ENCODE measurements at regions not wholly inside any gene's neighbourhood (a gene's known extent, or its start where the extent isn't known, plus 50 kb on each side); places are given as distances from the start of the nearest gene placed in this dataset.

GRCh38 chr21:20613654-20614053, 384.6 kb upstream of the NCAM2 start (continued):
- TF ChIP-seq ELK3 (CRISPR knock-in tag; IDR thresholded peaks at IDR 0.05) (no peak), HLTF (IDR thresholded peaks at IDR 0.05) (no peak), ZNF239 (CRISPR knock-in tag; IDR thresholded peaks at IDR 0.05) (no peak), C11orf30 (IDR thresholded peaks at IDR 0.05; ENCODE audit: low read depth) (no peak)

GRCh38 chr21:20617130-20617529, 381.1 kb upstream of the NCAM2 start:
- Histone ChIP-seq H3K4me3 (no peak overlapping the region), H4K20me1 (replicated peaks; ENCODE audit: control insufficient read depth, insufficient read depth, low read length) (no peaks in the 10 kb centered on the region), H3K9me1 (ENCODE audit: control insufficient read depth, insufficient read depth, low read length) (no peaks in the 10 kb centered on the region), H3K27ac (ENCODE audit: extremely low read depth, low read depth, low read length) (no peak overlapping the region), H2AFZ (ENCODE audit: low read depth, low read length) (0 out of 2 replicates have a peak overlapping the region, but pooled peaks have one; percentile 49), H3K9ac (ENCODE audit: insufficient read depth in 1 of 2, low read depth in 2 of 2, low read length in 2 of 2) (no peak overlapping the region), H3K27me3 (ENCODE audit: control insufficient read depth in 2 of 2, insufficient read depth in 2 of 2, low read length in 2 of 2) (no peaks in the 10 kb centered on the region), H3K4me1 (replicated peaks in 1 of 2; ENCODE audit: control insufficient read depth in 2 of 2, insufficient read depth in 2 of 2, low read length in 2 of 2) (no peaks in the 10 kb centered on the region), H3K36me3 (ENCODE audit: control insufficient read depth, insufficient read depth, low read length) (no peaks in the 10 kb centered on the region), H3K4me2 (ENCODE audit: insufficient read depth, low read length) (no peak overlapping the region), H3K79me2 (ENCODE audit: control insufficient read depth, insufficient read depth, low read length) (no peaks in the 10 kb centered on the region), H3K9me3 (replicated peaks; ENCODE audit: control insufficient read depth, insufficient read depth, low read depth, low read length) (no peaks in the 10 kb centered on the region)
- ChIA-PET CTCF (ENCODE audit: low intra/inter-chr PET ratio) (no interaction called here), POLR2A (no interaction called here)
- no TSS peak for BruUV-seq (replicated peaks)
- WGBS (ENCODE audit: insufficient coverage, low coverage, missing lambda C conversion rate): 6% methylated on average over 6 of the region's 6 CpGs
- intact Hi-C loops (cut with micrococcal nuclease): no loop called here
- FAIRE-seq (no peak), DNase-seq (ENCODE audit: extremely low read depth in 1 of 4, low spot score in 3 of 4) (no peak), ATAC-seq (no peak)
- in situ Hi-C loops (cut with MboI): no loop called here
- TF ChIP-seq ZSCAN29 (IDR thresholded peaks at IDR 0.05): no peak
- no peak for TF ChIP-seq SMARCB1 (IDR thresholded peaks at IDR 0.05; ENCODE audit: insufficient read length, low read depth)
- TF ChIP-seq RBFOX2 (IDR thresholded peaks at IDR 0.05; ENCODE audit: low read depth, low read length): no peak
- TF ChIP-seq POLR2B (IDR thresholded peaks at IDR 0.05; ENCODE audit: low read depth, partially characterized antibody): no peak
- TF ChIP-seq CUX1 (CRISPR knock-in tag; IDR thresholded peaks at IDR 0.05): no peak
- TF ChIP-seq CC2D1A (IDR thresholded peaks at IDR 0.05): no peak
- no peak for TF ChIP-seq KAT8 (IDR thresholded peaks at IDR 0.05; ENCODE audit: low read depth)
- TF ChIP-seq ZNF592 (IDR thresholded peaks at IDR 0.05): no peak
- TF ChIP-seq MYC (IDR thresholded peaks at IDR 0.05; ENCODE audit: low read depth, low read length): no peak
- no peak for TF ChIP-seq MYC (CRISPR knock-in tag; IDR thresholded peaks at IDR 0.05; ENCODE audit: borderline replicate concordance, low read depth)

Data from K562 (cell line).